Hepatic stellate cell (primary cell): ENCODE measurements at regions not wholly inside any gene's neighbourhood (a gene's known extent, or its start where the extent isn't known, plus 50 kb on each side); places are given as distances from the start of the nearest gene placed in this dataset.
"Not testable (repeated sequence)": the region's sequence is repeated elsewhere in the genome, so short reads cannot be mapped to it uniquely, and the experiment has no call there.

ENCODE experiments used
- DNase-seq: peaks from one replicate; pipeline ENCODE4 v3.0.0; 2011; ENCODE audit warnings: low spot score

DNA sequence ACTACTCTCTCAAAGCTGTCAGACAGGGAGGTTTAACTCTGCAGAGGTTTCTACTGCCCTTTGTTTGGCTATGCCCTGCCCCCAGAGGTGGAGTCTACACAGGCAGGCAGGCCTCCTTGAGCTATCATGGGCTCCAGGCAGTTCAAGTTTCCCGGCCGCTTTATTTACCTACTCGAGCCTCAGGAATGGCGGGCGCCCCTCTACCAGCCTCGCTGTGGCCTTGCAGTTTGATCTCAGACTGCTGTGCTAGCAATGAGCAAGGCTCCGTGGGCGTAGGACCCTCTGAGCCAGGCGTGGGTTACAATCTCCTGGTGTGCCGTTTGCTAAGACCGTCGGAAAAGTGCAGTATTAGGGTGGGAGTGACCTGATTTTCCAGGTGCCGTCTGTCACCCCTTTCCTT, 124.3 kb downstream of the PTCHD1 start:
- DNase-seq: not testable (repeated sequence)

DNA sequence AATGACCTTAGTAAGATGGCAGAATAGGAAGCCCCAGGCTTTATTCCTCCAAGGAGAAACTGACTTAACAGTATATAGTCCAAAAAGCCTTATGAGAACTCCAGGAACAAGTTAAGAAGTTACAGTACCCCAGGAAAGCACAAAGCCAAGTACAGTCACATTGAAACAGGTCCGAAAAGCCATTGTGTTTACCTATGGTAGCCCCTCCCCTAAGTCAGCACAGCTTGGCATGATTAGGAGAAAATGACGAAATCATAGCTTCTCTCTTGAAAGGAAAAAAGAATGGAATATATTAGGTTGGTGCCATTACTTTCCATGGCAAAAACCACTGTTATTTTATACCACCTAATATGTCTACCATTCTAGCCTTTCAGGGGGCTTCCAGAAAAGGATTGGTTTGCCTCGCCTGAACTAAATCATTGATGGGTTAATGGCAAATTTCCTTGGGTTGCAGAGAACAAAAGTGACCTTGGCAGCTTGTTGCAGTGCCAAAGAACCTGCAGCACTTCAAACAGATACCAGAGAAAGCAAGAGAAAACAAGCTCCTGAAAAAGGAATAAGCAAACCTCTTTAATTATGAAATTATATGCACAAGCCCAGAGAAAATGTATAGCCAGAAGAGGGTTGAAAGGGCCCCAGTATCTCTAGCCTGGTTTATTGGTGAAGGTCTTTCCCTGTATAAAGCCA, 130.6 kb downstream of the PTCHD1 start:
- no peak for DNase-seq

DNA sequence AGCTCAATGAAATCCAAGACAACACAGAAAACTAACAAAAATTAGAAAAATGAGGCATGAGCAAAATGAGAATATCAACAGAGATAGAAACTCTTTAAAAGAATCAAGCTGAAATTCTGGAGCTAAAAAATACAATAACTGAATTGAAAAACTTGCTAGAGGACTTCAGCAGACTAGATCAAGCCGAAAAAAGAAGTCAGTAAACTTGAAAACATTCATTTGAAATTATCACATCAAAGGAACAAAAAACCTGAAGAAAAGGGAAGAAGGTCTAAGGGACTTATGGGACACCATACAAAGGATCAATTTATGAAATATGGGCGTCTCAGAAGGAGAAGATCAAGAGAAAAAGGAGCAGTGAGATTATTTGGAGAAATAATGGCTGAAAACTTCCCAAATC, 131.3 kb downstream of the PTCHD1 start:
- DNase-seq: no peak

DNA sequence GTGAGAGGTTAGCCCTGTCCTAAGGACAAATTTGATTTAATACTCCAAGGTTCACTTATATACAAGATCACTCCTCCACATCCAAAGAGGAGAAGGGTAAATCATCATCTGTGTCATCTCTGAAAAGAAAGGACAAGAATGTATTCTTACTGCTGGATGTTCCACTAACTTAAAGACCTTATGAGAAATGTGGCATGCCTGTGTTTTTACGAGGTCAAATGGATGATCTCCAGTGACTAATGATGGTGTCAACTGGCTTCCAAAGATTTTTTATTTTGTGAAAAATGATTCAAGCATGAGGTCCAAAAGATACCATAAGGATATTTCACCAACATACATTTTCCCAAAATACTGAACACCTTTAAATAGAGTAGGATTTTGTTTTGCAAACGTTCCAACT, 143.4 kb downstream of the PTCHD1 start:
- no peak for DNase-seq

DNA sequence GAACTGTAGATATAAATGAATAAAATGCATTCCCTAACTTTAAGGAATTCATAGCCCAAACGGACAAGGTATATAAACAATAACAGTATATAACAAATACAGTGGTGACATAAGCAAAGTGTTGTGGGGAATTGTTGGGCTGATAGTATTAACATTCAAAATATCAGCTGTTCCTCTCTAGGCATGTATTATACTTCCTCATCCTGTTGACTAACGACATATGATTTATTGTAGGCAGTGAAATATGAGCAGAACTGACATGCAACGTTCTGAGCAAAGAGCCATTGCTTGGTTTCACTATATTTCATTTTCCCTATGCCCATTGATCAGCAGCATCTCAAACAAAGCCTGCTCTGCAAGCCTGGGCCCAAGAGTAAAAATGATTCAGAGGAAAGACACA, 143.9 kb downstream of the PTCHD1 start:
- DNase-seq: no peak

DNA sequence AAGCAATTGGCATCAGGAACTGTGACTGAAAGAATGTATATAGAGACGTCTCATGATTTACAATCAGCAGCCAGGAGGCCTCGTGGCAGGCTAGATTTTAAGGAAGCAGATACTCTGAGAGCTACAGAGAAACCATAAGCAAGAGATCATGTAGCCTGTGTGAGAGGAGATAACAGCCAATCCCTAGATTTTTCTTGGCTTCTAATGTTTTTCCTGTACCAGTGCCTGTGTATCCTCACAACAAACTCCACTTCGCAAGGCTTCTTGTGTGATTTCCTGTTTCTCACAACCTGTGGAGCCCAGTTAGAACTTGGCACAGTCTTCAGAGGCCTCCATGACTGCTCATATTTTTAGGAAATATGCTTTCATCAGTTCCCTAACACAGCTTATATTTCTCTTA, 147.9 kb downstream of the PTCHD1 start:
- DNase-seq: no peak

DNA sequence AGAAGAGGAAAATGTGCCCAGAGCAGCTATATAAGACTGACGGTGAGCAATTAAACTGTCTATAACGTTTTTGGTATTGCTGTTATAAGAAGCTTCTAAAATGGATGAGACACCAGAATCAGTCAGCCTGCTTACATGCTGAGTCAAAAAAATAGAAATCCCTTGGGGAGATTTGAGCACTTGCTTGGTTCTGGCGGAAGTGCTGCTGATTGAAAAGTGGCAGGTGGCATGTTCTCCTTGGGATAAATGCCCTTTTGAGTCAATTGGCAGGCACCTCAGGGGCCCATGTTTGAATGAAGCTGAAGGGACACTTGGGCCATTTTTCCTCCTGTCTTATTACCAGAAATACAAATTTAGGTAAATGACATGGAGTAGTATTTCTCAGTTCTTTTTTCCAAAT, 148.7 kb downstream of the PTCHD1 start:
- DNase-seq: no peak

DNA sequence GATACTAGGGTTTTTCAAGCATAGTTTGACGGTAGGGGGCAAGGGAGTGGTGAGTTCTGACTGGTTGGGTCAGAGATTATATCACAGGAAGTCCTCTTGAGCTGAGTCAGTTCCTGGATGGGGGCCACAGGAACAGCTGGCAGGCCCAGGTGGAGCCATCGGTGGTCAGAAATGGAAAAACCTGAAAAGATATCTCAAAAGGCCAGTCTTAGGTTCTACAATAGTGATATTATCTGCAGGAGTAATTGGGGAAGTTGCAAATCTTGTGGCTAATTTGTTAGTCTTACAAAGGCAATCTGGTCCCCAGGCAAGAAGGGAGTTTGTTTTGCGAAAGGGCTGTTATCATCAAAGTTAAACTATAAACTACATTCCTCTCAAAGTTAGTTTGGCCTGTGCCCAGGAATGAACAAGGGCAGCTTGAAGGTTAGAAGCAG, 159.3 kb downstream of the PTCHD1 start:
- no peak for DNase-seq

DNA sequence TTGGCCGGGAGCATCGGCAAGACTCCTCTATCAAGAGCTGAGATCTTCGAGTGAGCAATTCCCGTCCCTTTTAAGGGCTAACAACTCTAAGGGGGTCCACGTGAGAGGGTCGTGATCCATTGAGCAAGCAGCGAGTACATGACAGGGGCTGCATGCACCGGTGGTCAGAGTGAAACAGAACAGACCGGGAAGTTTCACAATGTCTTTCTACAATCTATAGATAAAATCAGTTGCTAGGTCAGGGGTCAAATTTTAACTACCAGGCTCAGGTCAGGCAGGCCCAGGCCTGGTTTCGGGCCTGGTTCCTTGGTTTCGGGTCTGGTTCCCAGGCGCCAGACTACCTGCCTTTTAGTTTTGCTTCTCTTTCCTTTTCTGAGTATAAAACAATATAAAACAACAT, 160.1 kb downstream of the PTCHD1 start:
- DNase-seq: no peak

DNA sequence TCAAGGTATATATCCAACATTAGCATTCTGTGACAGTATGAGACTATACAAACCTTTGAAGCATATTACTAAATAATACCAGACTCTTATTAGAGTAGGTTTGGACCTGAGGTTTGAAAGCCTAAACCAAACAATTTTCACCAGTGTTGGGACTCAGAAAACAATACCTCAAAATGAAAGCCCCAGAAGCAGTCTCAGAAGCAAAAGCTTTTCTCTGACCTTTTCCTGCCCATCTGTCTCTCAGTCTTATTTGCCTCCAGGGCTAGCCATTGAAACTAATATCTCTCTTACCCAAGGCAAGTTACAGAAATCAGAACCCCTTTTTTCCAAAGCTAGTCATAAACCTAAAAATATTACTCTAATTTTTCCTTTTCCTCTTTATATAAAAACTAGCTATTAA, 163.3 kb downstream of the PTCHD1 start:
- DNase-seq: no peak

DNA sequence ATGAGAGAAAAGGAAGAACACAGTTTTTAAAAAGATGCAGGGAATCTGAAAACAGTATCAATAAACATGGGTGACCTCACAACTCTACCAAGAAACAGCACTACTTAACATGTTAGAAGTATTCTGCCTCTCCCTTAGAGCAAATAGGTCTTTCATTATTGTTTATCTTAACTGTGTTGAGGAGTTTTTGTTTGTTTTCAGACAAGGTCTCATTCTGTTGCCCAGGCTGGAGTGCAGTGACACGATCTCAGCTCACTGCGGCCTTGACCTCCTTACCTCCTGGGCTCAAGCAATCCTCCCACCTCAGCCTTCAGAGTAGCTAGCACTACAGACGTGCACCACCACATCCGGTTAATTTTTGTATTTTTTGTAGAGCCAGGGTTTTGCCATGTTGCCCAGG, 165.3 kb upstream of the PRDX4 start:
- no peak for DNase-seq

DNA sequence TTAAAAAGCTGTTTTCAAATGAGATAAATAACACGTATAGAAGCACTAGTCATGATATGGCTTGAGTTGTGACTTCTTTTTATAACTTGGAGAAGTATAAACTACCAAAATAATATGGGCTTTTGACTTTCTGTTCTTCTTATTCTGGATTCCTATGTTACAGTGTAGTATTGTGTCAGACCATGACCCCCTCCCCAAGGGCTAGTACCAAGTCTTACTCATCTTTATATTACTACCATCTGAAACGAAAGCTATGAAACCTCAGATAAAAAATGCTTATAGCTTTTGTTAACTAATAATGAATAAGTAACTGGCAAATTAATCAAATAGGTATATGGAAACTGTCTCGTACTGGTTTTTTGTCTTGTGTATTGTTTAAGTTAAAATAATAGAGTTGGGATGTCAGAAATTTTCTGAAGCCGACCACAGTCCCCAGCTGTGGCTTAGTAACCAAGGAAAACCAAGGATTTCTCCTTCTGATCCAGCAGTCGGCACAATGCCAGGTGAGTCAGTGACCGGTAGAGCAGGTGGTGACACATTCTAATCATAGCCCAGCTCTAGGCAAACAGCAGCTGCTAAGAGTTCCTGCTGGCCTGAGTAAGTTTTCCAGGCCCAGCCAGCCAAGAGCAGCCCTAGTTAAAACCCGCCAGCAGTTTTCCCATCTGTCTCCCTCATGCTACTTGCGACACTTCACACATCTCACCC, 163.3 kb upstream of the PRDX4 start:
- peak; percentile 7 for DNase-seq

DNA sequence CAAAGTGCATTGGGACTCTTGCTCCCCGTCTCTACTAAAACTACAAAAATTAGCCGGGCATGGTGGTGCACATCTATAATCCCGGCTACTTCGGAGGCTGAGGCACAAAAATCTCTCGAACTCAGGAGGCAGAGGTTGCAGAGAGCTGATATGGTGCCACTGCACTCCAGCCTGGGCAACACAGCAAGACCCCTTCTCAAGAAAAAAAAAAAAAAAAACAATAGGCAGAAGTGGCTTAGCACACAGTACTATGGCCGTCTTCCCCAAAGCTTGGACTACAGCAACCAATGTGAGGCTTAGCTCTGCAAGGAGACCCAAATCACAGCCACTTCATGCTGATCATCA, 162.8 kb upstream of the PRDX4 start:
- no peak for DNase-seq

DNA sequence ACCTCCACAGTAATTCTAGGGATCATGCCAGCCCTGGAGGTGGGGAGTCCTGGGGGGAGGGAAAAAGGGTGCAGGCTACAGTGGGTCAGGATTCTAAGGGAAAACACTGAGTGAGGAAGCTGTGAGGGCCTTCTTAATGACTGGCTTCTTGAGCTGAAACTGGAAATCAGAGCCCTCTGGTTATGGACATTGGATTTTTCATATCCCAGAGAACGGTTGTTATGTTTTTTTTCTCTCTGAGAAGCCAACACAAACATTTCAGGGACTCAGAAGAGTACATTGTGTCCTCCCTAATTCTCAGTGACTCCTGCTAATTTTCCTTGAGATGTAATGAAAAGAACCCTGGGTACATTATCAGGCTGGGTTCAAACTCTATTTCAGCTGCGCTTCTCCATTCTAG, 162.4 kb upstream of the PRDX4 start:
- no peak for DNase-seq

DNA sequence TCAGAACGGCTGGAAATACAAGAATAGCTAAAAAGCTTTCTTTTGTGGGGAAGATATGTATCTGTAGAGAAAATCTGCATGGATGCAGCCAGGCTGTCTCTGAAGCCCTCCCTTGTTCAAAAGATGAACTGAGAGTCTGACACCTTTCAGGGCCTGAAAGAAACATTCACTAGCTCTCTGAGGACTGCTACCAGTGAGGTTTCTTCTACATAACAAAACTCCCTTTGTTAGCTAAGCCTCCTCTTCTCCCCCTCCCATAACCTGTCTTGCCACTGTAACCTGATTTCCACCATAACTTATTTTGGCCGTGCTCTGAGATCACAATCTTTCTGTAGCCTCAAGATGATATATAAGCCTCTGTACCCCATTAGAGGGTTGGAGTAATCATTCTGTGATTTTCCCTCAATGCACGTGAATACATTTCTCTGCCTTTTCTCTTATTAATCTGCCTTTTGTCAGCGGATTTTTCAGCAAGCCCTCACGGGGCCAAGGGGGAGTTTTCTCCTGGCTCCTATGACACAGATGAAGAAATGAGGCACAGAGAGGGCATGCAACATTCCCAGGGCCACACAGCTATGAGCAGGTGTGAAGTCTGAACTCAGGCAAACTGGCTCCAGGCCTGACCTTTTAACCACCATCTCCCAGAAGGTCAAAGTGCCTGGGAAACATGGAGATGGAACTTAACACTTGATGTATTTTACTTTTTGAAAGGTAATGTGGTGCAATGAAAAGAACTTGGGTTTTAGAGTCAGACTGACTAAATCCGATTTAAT, 161.6 kb upstream of the PRDX4 start:
- no peak for DNase-seq

DNA sequence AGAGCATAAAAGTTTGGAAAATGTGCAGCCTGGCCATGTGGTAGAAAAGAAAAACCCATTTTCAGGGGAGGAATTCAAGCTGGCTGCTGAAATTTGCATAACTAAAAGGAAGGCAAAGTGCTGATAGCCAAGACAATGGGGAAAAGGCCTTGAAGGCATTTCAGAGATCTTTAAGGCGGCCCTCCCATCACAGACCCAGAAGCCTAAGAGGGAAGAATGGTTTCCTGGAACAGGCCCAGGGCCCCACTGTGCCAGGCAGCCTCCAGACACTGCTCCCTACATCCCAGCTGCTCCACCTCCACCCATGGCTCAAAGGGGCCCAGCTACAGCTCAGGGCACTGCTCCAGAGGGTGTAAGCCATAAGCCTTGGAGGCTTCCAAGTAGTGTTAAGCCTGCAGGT, 158.0 kb upstream of the PRDX4 start:
- DNase-seq: no peak

DNA sequence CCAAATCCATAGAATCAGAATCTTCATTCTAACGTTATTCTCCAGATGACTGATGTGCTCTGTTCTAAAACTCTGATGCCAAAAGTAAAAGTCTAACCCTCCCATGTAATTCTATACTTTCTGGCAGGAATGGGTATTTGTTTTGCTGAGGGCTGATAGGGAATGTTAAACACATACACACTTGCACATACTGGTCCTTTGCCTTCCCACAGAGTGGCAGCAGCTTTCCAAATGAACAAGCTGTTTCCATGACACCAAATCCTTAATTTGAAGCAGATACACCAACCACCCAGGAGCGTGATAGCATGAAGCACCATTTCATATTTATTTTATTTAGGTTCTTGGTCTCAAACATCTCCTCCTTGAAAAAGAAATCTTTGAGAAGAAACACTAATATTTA, 155.5 kb upstream of the PRDX4 start:
- DNase-seq: no peak

DNA sequence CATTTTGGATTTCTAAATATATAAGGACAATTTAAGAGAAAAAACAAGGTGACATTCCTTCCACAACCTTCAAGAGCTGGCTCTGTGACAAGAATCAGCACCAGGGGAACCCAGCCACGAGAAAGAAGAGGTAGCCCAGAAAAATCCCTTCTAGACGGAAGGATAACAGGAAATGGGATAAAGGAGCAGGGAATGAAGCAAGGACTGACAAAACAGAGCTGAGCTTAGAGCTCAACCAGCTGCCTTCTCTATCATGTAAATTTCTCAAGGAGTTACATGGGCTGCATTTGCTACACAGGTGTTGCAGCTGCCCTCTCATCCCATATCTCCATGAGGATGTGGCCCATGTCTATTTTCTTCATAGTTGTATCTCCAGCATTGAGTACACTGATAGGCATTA, 154.2 kb upstream of the PRDX4 start:
- no peak for DNase-seq

DNA sequence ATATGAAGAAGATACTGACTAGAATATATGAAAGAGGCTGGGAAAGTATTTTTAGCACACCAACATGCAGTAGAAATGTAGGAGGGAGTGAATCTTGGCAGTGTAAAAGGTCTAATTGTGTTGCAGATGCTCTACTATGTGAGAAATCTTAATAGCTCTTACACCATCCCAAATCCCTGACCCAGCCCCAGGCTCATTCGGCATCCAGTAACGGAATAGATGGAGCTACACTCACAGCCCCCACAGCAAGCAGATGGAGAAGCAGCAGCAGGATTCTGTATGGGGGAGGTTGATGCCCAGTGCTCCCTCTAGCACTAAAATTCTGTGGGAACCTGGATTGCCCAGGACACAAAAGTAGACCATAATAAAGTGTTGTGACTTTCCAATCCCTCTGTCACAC, 153.2 kb upstream of the PRDX4 start:
- no peak for DNase-seq

DNA sequence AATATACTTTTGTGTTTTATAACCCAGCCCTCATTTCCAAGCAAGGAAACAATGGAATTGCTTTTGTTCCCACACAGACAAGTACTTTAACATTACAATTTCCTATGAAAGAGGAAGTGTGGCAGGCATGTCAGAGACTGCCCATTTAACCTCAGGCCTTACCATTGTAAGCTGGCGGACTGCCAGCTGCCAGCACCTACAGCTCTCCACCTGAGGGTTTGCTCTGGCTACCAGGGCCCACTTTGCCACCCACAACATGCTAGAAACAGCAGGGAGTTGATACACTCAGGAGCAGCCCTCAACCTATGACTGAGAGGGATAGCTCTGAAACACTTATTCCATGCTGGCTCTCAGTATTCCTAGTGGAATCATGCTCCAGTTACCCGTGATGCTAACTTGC, 152.3 kb upstream of the PRDX4 start:
- DNase-seq: no peak

DNA sequence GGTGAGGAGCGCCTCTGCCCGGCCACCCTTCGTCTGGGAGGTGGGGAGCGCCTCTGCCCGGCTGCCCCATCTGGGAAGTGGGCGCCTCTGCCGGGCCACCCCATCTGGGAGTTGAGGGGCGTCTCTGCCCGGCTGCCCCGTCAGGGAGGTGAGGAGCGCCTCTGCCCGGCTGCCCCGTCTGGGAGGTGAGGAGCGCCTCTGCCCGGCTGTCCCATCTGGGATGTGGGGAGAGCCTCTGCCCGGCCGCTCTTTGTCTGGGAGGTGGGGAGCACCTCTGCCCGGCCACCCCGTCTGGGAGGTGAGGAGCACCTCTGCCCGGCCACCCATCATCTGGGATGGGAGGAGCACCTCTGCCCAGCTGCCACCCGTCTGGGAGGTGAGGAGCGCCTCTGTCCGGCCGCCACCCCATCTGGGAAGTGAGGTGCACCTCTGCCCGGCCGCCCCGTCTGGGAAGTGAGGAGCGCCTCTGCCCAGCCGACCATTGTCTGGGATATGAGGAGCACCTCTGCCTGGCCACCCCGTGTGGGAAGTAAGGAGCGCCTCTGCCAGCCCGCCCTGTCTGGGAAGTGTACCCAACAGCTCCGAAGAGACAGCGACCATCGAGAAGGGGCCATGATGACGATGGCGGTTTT, 144.2 kb upstream of the PRDX4 start:
- DNase-seq: not testable (repeated sequence)

DNA sequence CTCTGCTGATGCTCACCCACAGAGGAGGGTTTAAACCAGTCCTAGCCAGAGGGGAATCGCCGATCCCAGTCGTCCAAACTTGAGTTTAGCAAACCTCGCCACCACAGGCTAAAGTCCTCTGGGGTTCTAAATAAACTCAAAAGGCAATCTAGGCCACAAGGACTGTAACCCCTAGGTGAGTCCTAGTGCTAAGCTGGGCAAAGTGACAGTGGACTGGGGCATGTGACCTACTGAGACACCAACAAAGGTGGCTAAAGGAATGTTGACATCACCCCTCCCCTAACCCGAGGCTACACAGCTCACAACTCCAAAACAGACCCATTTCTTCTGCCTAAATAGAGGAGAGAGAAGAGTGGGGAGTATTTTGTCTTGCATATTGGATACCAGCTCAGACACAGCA, 142.8 kb upstream of the PRDX4 start:
- DNase-seq: no peak

DNA sequence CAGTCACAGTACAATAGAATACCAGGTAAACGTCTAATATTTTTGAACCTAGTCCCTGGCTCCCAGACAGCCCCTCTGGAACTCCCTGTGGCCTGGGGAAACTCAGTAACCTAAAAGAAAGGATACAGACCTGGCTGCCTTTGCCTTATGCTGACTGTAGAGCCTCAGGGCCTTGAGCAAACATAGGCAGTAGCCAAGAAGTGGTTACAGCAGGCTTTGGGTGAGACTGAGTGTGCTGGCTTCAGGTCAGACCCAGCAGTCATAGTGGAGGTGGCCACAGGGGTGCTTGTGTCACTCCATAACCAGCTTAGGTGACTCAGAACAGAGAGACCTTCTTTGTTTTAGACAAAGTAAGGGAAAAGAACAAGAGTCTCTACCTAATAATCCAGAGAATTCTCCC, 141.8 kb upstream of the PRDX4 start:
- no peak for DNase-seq
